Right cardiac atrium (tissue), 5 donors: ENCODE measurements at regions not wholly inside any gene's neighbourhood (a gene's known extent, or its start where the extent isn't known, plus 50 kb on each side); places are given as distances from the start of the nearest gene placed in this dataset.
"Not testable (repeated sequence)": the region's sequence is repeated elsewhere in the genome, so short reads cannot be mapped to it uniquely, and the experiment has no call there.

Source experiments
- ATAC-seq, 2 donors: fragments of 200-7000 bp; cut with Tn5 transposase; one replicate each; pipeline versions ENCODE4 v1.8.0 to v1.9.1; 2020; ENCODE audit warnings: moderate library complexity in 2 of 2, mild to moderate bottlenecking in 1 of 2
- DNase-seq, 3 donors: peaks; one replicate each; pipeline ENCODE4 v3.0.0-alpha.2; 2020
- H3K27ac ChIP-seq: one replicate; pipeline ENCODE4 v1.5.1; 2013; ENCODE audit warnings: mild to moderate bottlenecking, low read length, control low read depth, moderate library complexity
- H3K27me3 ChIP-seq: one replicate; pipeline ENCODE4 v1.6.1; 2013; ENCODE audit not compliant: control insufficient read depth, insufficient read depth
- H3K4me1 ChIP-seq: one replicate; pipeline ENCODE4 v1.6.1; 2013; ENCODE audit warnings: low read length; ENCODE audit not compliant: control insufficient read depth, insufficient read depth
- H3K4me3 ChIP-seq: one replicate; pipeline ENCODE4 v1.5.1; 2013; ENCODE audit warnings: low read length, control low read depth
- H3K9me3 ChIP-seq: one replicate; pipeline ENCODE4 v1.6.1; 2013; ENCODE audit warnings: low read length; ENCODE audit not compliant: control insufficient read depth
- WGBS: extraction: QIAGEN DNeasy Blood & Tissue Kit; methylation state at CpG from one replicate; pipeline ENCODE4 v1.1.7; 2013; 5-methylcytosine and 5-hydroxymethylcytosine counted together
- intact Hi-C, 4 donors: fragments of 100-400 bp; cut with DNase I; formaldehyde crosslinking; loops; one replicate each; pipeline versions ENCODE4 v1.11.0 to v1.14.0; 2022 to 2023
- donor health status: healthy with polysubstance abuse.
- donor health status: DM: no; HTN: yes; CAD: no.
- donor health status: DM: no; HTN: no; CAD: no.
- donor health status: DM: no; HTN: yes; CAD: no; lungs with severe emphysema.
- donor health status: DM: yes; HTN: yes; CAD: no.

DNA sequence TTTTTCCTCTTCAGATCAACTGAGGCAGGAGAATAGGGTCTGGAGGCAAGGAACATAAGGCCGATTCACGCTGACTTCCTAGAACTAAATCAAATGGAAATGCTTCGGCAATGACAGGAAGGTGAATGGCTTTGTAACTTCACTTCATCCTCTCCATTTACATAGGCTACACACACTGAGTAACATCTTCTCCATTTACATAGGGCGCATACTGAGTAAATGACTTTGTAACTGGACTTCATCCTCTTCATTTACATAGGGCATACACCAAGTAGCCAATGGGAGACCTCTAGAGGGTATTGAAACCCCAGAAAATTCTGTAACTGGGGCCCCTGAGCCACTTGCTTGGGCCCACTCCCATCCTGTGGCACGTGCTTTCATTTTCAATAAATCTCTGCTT, 71.0 kb upstream of the CPSF6 start:
- ATAC-seq, result no peak
- H3K4me1 ChIP-seq, result no peaks in the 10 kb centered on the region
- WGBS, result 94% methylated on average over 5 of the region's 5 CpGs
- H3K4me3 ChIP-seq, result no peak overlapping the region
- intact Hi-C loops, result no loop called here
- H3K27ac ChIP-seq, result no peak overlapping the region
- H3K9me3 ChIP-seq, result no peaks in the 10 kb centered on the region
- DNase-seq, result no peak
- no peaks in the 10 kb centered on the region for H3K27me3 ChIP-seq

DNA sequence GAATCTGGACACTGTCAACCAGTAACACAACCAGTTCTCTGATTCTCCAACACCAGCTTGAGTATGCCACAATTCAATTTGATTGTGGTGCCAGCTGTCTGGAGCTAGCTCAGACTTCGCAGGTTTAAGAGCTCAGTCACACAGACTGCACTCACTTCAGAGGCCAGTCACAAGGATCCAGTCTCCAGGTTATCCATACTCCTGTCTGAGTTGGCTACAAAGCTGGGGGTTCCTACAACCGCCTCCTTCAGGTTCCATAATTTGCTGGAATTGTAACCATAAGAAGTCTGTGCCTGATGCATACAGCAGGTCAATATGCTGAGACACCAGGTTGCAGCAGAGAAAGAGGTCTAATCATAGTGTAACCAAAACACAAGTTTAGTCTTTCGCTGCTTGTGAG, 70.5 kb upstream of the CPSF6 start:
- Histone ChIP-seq H3K4me1 (no peaks in the 10 kb centered on the region), H3K27ac (no peak overlapping the region), H3K27me3 (no peaks in the 10 kb centered on the region), H3K9me3 (no peaks in the 10 kb centered on the region), H3K4me3 (no peak overlapping the region)
- DNase-seq, result no peak
- intact Hi-C loops, result no loop called here
- WGBS, result 88% methylated on average over 3 of the region's 3 CpGs
- no peak for ATAC-seq

GRCh38 chr12:69170293-69170692, 69.1 kb upstream of the CPSF6 start:
- H3K27ac ChIP-seq, result no peak overlapping the region
- H3K9me3 ChIP-seq, result no peaks in the 10 kb centered on the region
- H3K27me3 ChIP-seq, result no peaks in the 10 kb centered on the region
- ATAC-seq (no peak), DNase-seq (no peak)
- WGBS, result 59% methylated on average over 4 of the region's 4 CpGs
- intact Hi-C loops, result no loop called here
- no peaks in the 10 kb centered on the region for H3K4me1 ChIP-seq
- H3K4me3 ChIP-seq, result no peak overlapping the region

DNA sequence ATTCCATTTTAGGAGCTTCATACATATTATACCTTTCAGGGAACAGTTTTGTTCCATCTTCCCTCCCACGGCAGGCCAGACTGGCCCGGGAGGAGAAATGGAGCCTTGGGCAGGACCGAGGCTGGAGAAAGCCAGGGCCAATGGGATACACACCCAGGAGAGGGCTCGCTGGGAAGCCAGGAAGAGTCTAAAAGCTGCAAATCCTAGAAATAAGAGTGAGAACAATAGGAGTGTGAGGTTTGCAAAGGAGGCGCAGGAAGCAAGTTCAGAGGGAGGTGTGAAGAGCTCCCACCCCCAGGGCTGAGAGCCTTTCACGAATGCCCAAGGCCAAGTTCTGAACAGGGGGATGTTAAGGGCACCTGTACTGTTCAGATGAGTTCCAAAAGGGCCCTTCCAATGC, 67.5 kb upstream of the CPSF6 start:
- H3K4me1 ChIP-seq, result no peaks in the 10 kb centered on the region
- no peaks in the 10 kb centered on the region for H3K9me3 ChIP-seq
- WGBS, result 71% methylated on average over 6 of the region's 6 CpGs
- DNase-seq, result no peak
- no peak overlapping the region for H3K27ac ChIP-seq
- H3K4me3 ChIP-seq, result no peak overlapping the region
- intact Hi-C loops, result no loop called here
- H3K27me3 ChIP-seq, result no peaks in the 10 kb centered on the region
- no peak for ATAC-seq

- intact Hi-C loops, result no loop called here
- DNase-seq (no peak), ATAC-seq (no peak)
- Histone ChIP-seq H3K27me3 (no peaks in the 10 kb centered on the region), H3K4me3 (no peak overlapping the region), H3K9me3 (no peaks in the 10 kb centered on the region), H3K4me1 (no peaks in the 10 kb centered on the region), H3K27ac (no peak overlapping the region)
- 39% methylated on average over 1 of the region's 1 CpG for WGBS
Measured at GRCh38 chr12:69172491-69172890, 66.9 kb upstream of the CPSF6 start.

- Histone ChIP-seq H3K4me3 (no peak overlapping the region), H3K4me1 (no peaks in the 10 kb centered on the region), H3K27ac (no peak overlapping the region), H3K9me3 (no peaks in the 10 kb centered on the region), H3K27me3 (no peaks in the 10 kb centered on the region)
- no peak for DNase-seq
- 26% methylated on average over 9 of the region's 9 CpGs for WGBS
- ATAC-seq, result no peak
- intact Hi-C loops, result no loop called here
Measured at GRCh38 chr12:69173368-69173767, 66.0 kb upstream of the CPSF6 start.

GRCh38 chr12:69179786-69180185, 59.6 kb upstream of the CPSF6 start:
- Histone ChIP-seq H3K27me3 (no peaks in the 10 kb centered on the region), H3K4me1 (no peaks in the 10 kb centered on the region), H3K27ac (no peak overlapping the region), H3K9me3 (no peaks in the 10 kb centered on the region), H3K4me3 (no peak overlapping the region)
- ATAC-seq (no peak), DNase-seq (no peak)
- intact Hi-C loops, result no loop called here

- ATAC-seq, intact Hi-C loops, H3K27me3 ChIP-seq, H3K4me1 ChIP-seq, H3K27ac ChIP-seq, H3K4me3 ChIP-seq, DNase-seq, H3K9me3 ChIP-seq: not testable (repeated sequence)
- 52% methylated on average over 7 of the region's 7 CpGs for WGBS
Measured at GRCh38 chr12:69187572-69187971, 51.8 kb upstream of the CPSF6 start.

DNA sequence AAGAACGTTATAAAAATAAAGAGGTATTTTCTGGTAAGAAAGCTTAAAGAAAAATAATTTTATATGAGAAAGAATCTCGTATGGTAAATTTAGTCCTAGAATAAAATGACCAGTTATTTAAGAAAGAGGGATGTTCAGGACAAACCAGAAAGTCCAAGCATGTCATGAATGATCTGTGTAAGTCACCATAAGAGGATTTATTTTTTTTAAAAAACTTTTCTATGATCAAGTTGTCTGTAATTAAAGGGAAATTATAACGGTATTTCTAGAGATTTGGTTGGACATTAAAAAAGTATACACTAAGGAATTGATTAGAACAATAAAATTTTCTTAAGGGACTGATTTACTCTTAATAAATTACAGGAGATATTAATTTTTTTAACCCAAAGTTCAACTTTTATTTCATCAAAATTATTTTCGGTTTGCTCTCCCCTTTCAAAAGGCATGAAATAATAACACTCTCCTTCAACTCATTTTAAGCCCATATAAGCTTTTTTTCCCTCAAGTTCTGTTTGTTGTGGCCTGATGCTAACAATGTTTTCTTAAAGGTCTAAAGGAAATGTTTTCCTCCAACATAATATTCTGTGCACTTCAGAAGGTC, 49.9 kb upstream of the CPSF6 start:
- intact Hi-C loops, result no loop called here
- H3K9me3 ChIP-seq, result no peaks in the 10 kb centered on the region
- 38% methylated on average over 4 of the region's 4 CpGs for WGBS

More for the DNA sequence above, 49.9 kb upstream of the CPSF6 start:
- DNase-seq (no peak), ATAC-seq (no peak)
- no peak overlapping the region for H3K4me3 ChIP-seq
- no peaks in the 10 kb centered on the region for H3K4me1 ChIP-seq
- no peak overlapping the region for H3K27ac ChIP-seq
- no peaks in the 10 kb centered on the region for H3K27me3 ChIP-seq
